ENCODE measurements at regions not wholly inside any gene's neighbourhood (a gene's known extent, or its start where the extent isn't known, plus 50 kb on each side); places are given as distances from the start of the nearest gene placed in this dataset.

DNA sequence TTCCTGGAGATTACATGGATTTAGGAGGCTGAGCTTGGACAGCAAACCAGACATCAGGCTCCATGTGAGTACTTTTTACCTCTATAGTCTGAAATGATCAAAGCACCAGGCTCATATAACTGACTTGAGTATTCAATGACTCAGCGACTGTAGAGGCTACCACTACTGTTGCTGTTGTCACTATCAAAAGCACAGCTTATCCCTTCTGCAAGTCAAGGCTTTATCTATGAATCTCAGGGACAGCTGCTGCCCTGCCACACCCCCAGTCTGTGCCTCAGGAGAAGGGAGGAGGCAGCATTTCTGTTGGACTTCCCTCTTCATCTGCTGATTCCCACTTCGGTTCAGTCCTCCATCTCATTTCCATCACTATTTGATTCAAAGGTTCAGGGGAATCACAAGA lies 80.5 kb upstream of the CNR1 start:
- no peak for DNase-seq (ENCODE audit: low read depth in 2 of 2)
- Histone ChIP-seq H3K27me3 (ENCODE audit: control insufficient read depth, insufficient read depth, low read length) (no peaks in the 10 kb centered on the region), H2AFZ (ENCODE audit: low read length) (no peak overlapping the region), H3K79me2 (ENCODE audit: control insufficient read depth, insufficient read depth, low read length) (no peaks in the 10 kb centered on the region), H3K27ac (ENCODE audit: insufficient read depth, low read length) (no peak overlapping the region), H3K9ac (ENCODE audit: insufficient read depth, low read length) (no peak overlapping the region), H3K4me3 (replicated peaks in 1 of 4; ENCODE audit: control extremely low read depth in 1 of 4, insufficient read depth in 1 of 4, low read depth in 3 of 4, low read length in 4 of 4) (no peak overlapping the region), H3K4me1 (ENCODE audit: control insufficient read depth, extremely low read depth, insufficient read depth, low read length) (no peaks in the 10 kb centered on the region), H3K4me2 (ENCODE audit: extremely low read depth, insufficient read depth, low read length) (no peak overlapping the region), H3K9me3 (ENCODE audit: control insufficient read depth, insufficient read depth, low read depth, low read length) (no peaks in the 10 kb centered on the region), H4K20me1 (ENCODE audit: control insufficient read depth, extremely low read depth, insufficient read depth, low read length) (no peaks in the 10 kb centered on the region), H3K36me3 (ENCODE audit: control insufficient read depth, insufficient read depth, low read length) (no peaks in the 10 kb centered on the region)
- no peak for TF ChIP-seq EZH2 (IDR thresholded peaks at IDR 0.05; ENCODE audit: low read length, missing control alignments)
- TF ChIP-seq, protein P1, sequence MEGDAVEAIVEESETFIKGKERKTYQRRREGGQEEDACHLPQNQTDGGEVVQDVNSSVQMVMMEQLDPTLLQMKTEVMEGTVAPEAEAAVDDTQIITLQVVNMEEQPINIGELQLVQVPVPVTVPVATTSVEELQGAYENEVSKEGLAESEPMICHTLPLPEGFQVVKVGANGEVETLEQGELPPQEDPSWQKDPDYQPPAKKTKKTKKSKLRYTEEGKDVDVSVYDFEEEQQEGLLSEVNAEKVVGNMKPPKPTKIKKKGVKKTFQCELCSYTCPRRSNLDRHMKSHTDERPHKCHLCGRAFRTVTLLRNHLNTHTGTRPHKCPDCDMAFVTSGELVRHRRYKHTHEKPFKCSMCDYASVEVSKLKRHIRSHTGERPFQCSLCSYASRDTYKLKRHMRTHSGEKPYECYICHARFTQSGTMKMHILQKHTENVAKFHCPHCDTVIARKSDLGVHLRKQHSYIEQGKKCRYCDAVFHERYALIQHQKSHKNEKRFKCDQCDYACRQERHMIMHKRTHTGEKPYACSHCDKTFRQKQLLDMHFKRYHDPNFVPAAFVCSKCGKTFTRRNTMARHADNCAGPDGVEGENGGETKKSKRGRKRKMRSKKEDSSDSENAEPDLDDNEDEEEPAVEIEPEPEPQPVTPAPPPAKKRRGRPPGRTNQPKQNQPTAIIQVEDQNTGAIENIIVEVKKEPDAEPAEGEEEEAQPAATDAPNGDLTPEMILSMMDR (conservative IDR thresholded peaks at IDR 0.05 in 1 of 2, IDR thresholded peaks at IDR 0.05 in 1 of 2; ENCODE audit: low read depth in 1 of 2, low read length in 2 of 2) = no peak

- no peaks in the 10 kb centered on the region for H3K27me3 ChIP-seq (ENCODE audit: control insufficient read depth, insufficient read depth, low read length)
- H3K4me1 ChIP-seq (ENCODE audit: control insufficient read depth, extremely low read depth, insufficient read depth, low read length) = no peaks in the 10 kb centered on the region
- H3K36me3 ChIP-seq (ENCODE audit: control insufficient read depth, insufficient read depth, low read length) = no peaks in the 10 kb centered on the region
- H3K79me2 ChIP-seq (ENCODE audit: control insufficient read depth, insufficient read depth, low read length) = no peaks in the 10 kb centered on the region
- H3K4me2 ChIP-seq (ENCODE audit: extremely low read depth, insufficient read depth, low read length) = no peak overlapping the region
- TF ChIP-seq EZH2 (IDR thresholded peaks at IDR 0.05; ENCODE audit: low read length, missing control alignments) = no peak
- TF ChIP-seq, protein P1 (conservative IDR thresholded peaks at IDR 0.05 in 1 of 2, IDR thresholded peaks at IDR 0.05 in 1 of 2; ENCODE audit: low read depth in 1 of 2, low read length in 2 of 2) = no peak
- no peaks in the 10 kb centered on the region for H3K9me3 ChIP-seq (ENCODE audit: control insufficient read depth, insufficient read depth, low read depth, low read length)
- H3K4me3 ChIP-seq (replicated peaks in 1 of 4; ENCODE audit: control extremely low read depth in 1 of 4, insufficient read depth in 1 of 4, low read depth in 3 of 4, low read length in 4 of 4) = no peak overlapping the region
- no peak overlapping the region for H3K9ac ChIP-seq (ENCODE audit: insufficient read depth, low read length)
- H3K27ac ChIP-seq (ENCODE audit: insufficient read depth, low read length) = no peak overlapping the region
- no peaks in the 10 kb centered on the region for H4K20me1 ChIP-seq (ENCODE audit: control insufficient read depth, extremely low read depth, insufficient read depth, low read length)
- DNase-seq (ENCODE audit: low read depth in 2 of 2) = no peak
- H2AFZ ChIP-seq (ENCODE audit: low read length) = no peak overlapping the region
These were observed 78.6 kb upstream of the CNR1 start for GRCh38 chr6:88244721-88245120.

- Histone ChIP-seq H3K4me1 (ENCODE audit: control insufficient read depth, extremely low read depth, insufficient read depth, low read length) (no peaks in the 10 kb centered on the region), H4K20me1 (ENCODE audit: control insufficient read depth, extremely low read depth, insufficient read depth, low read length) (no peaks in the 10 kb centered on the region), H3K9me3 (ENCODE audit: control insufficient read depth, insufficient read depth, low read depth, low read length) (no peaks in the 10 kb centered on the region), H3K9ac (ENCODE audit: insufficient read depth, low read length) (no peak overlapping the region), H3K27me3 (ENCODE audit: control insufficient read depth, insufficient read depth, low read length) (no peaks in the 10 kb centered on the region), H3K4me2 (ENCODE audit: extremely low read depth, insufficient read depth, low read length) (no peak overlapping the region), H3K36me3 (ENCODE audit: control insufficient read depth, insufficient read depth, low read length) (no peaks in the 10 kb centered on the region), H2AFZ (ENCODE audit: low read length) (no peak overlapping the region), H3K4me3 (replicated peaks in 1 of 4; ENCODE audit: control extremely low read depth in 1 of 4, insufficient read depth in 1 of 4, low read depth in 3 of 4, low read length in 4 of 4) (no peak overlapping the region), H3K79me2 (ENCODE audit: control insufficient read depth, insufficient read depth, low read length) (no peaks in the 10 kb centered on the region), H3K27ac (ENCODE audit: insufficient read depth, low read length) (no peak overlapping the region)
- TF ChIP-seq EZH2 (IDR thresholded peaks at IDR 0.05; ENCODE audit: low read length, missing control alignments) = no peak
- TF ChIP-seq, protein P1 (conservative IDR thresholded peaks at IDR 0.05 in 1 of 2, IDR thresholded peaks at IDR 0.05 in 1 of 2; ENCODE audit: low read depth in 1 of 2, low read length in 2 of 2) = no peak
- no peak for DNase-seq (ENCODE audit: low read depth in 2 of 2)
These were observed 72.8 kb upstream of the CNR1 start for GRCh38 chr6:88238901-88239300.

All from fibroblast of lung (primary cell).